BE2C (cell line): ENCODE measurements at regions not wholly inside any gene's neighbourhood (a gene's known extent, or its start where the extent isn't known, plus 50 kb on each side); places are given as distances from the start of the nearest gene placed in this dataset.

Experiments used
- DNase-seq: peaks from one replicate; pipeline ENCODE4 v3.0.0-alpha.2; 2020
- H3K27me3 ChIP-seq: fragments of 250-450 bp; sonication (Bioruptor Pico); 2 replicates; pipeline ENCODE4 v1.5.1; 2020; ENCODE audit warnings: mild to moderate bottlenecking
- H3K36me3 ChIP-seq: fragments of 250-450 bp; sonication (Bioruptor Pico); 2 replicates; pipeline ENCODE4 v1.5.1; 2020; ENCODE audit warnings: mild to moderate bottlenecking
- H3K4me1 ChIP-seq: fragments of 250-450 bp; sonication (Bioruptor Pico); 2 replicates; pipeline ENCODE4 v1.5.1; 2020
- H3K4me3 ChIP-seq: 2 replicates; pipeline ENCODE4 v1.5.1; 2011; ENCODE audit warnings: low read depth, low read length
- H3K9me3 ChIP-seq: fragments of 250-450 bp; sonication (Bioruptor Pico); 2 replicates; pipeline ENCODE4 v1.5.1; 2020
- CTCF ChIP-seq: IDR thresholded peaks from 2 replicates; pipeline ENCODE4 v1.5.1; 2012; ENCODE audit warnings: mild to moderate bottlenecking, low read depth, low read length

GRCh38 chr4:99710681-99711345, 53.2 kb upstream of the C4orf54 start:
- H3K4me3 ChIP-seq: no peak overlapping the region
- TF ChIP-seq CTCF: no peak
- H3K4me1 ChIP-seq: peaks cover 5% of the 10 kb centered on the region; the same call in 1 of the 2 replicates
- H3K27me3 ChIP-seq: no peaks in the 10 kb centered on the region
- H3K36me3 ChIP-seq: no peaks in the 10 kb centered on the region
- H3K9me3 ChIP-seq: no peaks in the 10 kb centered on the region
- no peak for DNase-seq

GRCh38 chr4:99710020-99710419, 52.4 kb upstream of the C4orf54 start:
- H3K36me3 ChIP-seq: no peaks in the 10 kb centered on the region
- no peak for DNase-seq
- peaks cover 2% of the 10 kb centered on the region; the same call in 1 of the 2 replicates for H3K4me1 ChIP-seq
- H3K9me3 ChIP-seq: no peaks in the 10 kb centered on the region
- no peak overlapping the region for H3K4me3 ChIP-seq
- H3K27me3 ChIP-seq: no peaks in the 10 kb centered on the region
- no peak for TF ChIP-seq CTCF

- DNase-seq: no peak
- no peaks in the 10 kb centered on the region for H3K27me3 ChIP-seq
- H3K9me3 ChIP-seq: no peaks in the 10 kb centered on the region
- no peaks in the 10 kb centered on the region for H3K4me1 ChIP-seq
- no peaks in the 10 kb centered on the region for H3K36me3 ChIP-seq
- no peak for TF ChIP-seq CTCF
- no peak overlapping the region for H3K4me3 ChIP-seq
Observed at GRCh38 chr4:99708551-99708950, 50.9 kb upstream of the C4orf54 start.
